CD8-positive, alpha-beta memory T cell (primary cell): ENCODE measurements at regions not wholly inside any gene's neighbourhood (a gene's known extent, or its start where the extent isn't known, plus 50 kb on each side); places are given as distances from the start of the nearest gene placed in this dataset.

Source experiments
- CTCF ChIA-PET: fragments of 350-600 bp; sonication (Branson Sonifier 250); formaldehyde crosslinking; loops from one replicate; lab custom pipeline; 2021; ENCODE audit warnings: antibody characterized with exemption; lab: Charles Lee
- POLR2A ChIA-PET: fragments of 350-600 bp; sonication (Branson Sonifier 250); formaldehyde crosslinking; loops from one replicate; lab custom pipeline; 2021; ENCODE audit warnings: antibody characterized with exemption; lab: Charles Lee
- DNase-seq, 5 donors: peaks; one replicate each; pipeline versions ENCODE4 v3.0.0 to v3.0.0-alpha.2; 2020 to 2022; ENCODE audit warnings: mixed read lengths in 1 of 5
- H3K27ac ChIP-seq: one replicate; pipeline ENCODE4 v1.7.0; 2013; ENCODE audit warnings: low read depth, mild to moderate bottlenecking, low read length, moderate library complexity
- H3K27me3 ChIP-seq: 2 replicates; pipeline ENCODE4 v1.7.0; 2013; ENCODE audit warnings: low read length, mild to moderate bottlenecking; ENCODE audit not compliant: insufficient read depth, poor library complexity, severe bottlenecking
- H3K36me3 ChIP-seq: 2 replicates; pipeline ENCODE4 v1.7.0; 2013; ENCODE audit warnings: mild to moderate bottlenecking, low read length, moderate library complexity; ENCODE audit not compliant: insufficient read depth
- H3K4me1 ChIP-seq: 2 replicates; pipeline ENCODE4 v1.7.0; 2013; ENCODE audit warnings: mild to moderate bottlenecking, low read length, moderate library complexity; ENCODE audit not compliant: insufficient read depth
- H3K4me3 ChIP-seq: 2 replicates; pipeline ENCODE4 v1.7.0; 2013; ENCODE audit warnings: mild to moderate bottlenecking, low read length
- H3K9me3 ChIP-seq: 2 replicates; pipeline ENCODE4 v1.7.0; 2013; ENCODE audit warnings: mild to moderate bottlenecking, low read length
- H3K27ac Mint-ChIP-seq, 8 donors: one replicate each; pipeline ENCODE4 v1.8.0; 2020 to 2021; ENCODE audit warnings: mixed read lengths in 8 of 8, mild to moderate bottlenecking in 6 of 8, inconsistent platforms in 3 of 8, moderate library complexity in 3 of 8
- H3K27me3 Mint-ChIP-seq, 2 donors: one replicate each; pipeline ENCODE4 v1.8.0; 2020 to 2021; ENCODE audit warnings: mixed read lengths in 2 of 2, mild to moderate bottlenecking in 1 of 2, moderate library complexity in 1 of 2
- H3K36me3 Mint-ChIP-seq, 3 donors: one replicate each; pipeline ENCODE4 v1.8.0; 2020 to 2021; ENCODE audit warnings: mixed read lengths in 3 of 3, inconsistent platforms in 1 of 3, mild to moderate bottlenecking in 1 of 3
- H3K4me1 Mint-ChIP-seq, 3 donors: one replicate each; pipeline ENCODE4 v1.8.0; 2020 to 2021; ENCODE audit warnings: mixed read lengths in 3 of 3, inconsistent platforms in 1 of 3, mild to moderate bottlenecking in 1 of 3
- H3K4me3 Mint-ChIP-seq, 7 donors: one replicate each; pipeline ENCODE4 v1.8.0; 2020 to 2021; ENCODE audit warnings: mixed read lengths in 7 of 7, mild to moderate bottlenecking in 6 of 7, moderate library complexity in 4 of 7, inconsistent platforms in 2 of 7
- H3K9me3 Mint-ChIP-seq, 5 donors: one replicate each; pipeline ENCODE4 v1.8.0; 2020 to 2022; ENCODE audit warnings: mixed read lengths in 5 of 5, mild to moderate bottlenecking in 3 of 5, moderate library complexity in 2 of 5, inconsistent platforms in 1 of 5

- no peak for DNase-seq
- H3K4me1 Mint-ChIP-seq = no peaks in the 10 kb centered on the region
- H3K9me3 Mint-ChIP-seq = peaks cover 0 to 3% (median 2%) of the 10 kb centered on the region in 5 donors
- no peaks in the 10 kb centered on the region for H3K27me3 Mint-ChIP-seq
- no peak overlapping the region for H3K4me3 Mint-ChIP-seq
- H3K4me3 ChIP-seq = no peak overlapping the region
- H3K4me1 ChIP-seq = no peaks in the 10 kb centered on the region
- no peak overlapping the region for H3K27ac ChIP-seq
- no peaks in the 10 kb centered on the region for H3K36me3 ChIP-seq
- no peaks in the 10 kb centered on the region for H3K9me3 ChIP-seq
- POLR2A ChIA-PET = no interaction called here
- no peak overlapping the region for H3K27ac Mint-ChIP-seq
- H3K36me3 Mint-ChIP-seq = no peaks in the 10 kb centered on the region
- CTCF ChIA-PET = no interaction called here
- no peaks in the 10 kb centered on the region for H3K27me3 ChIP-seq
Measured at GRCh38 chr4:85376285-85376684, 98.7 kb upstream of the ARHGAP24 start.

GRCh38 chr4:85381968-85382367 lies 93.0 kb upstream of the ARHGAP24 start:
- H3K27ac ChIP-seq = no peak overlapping the region
- no peaks in the 10 kb centered on the region for H3K36me3 Mint-ChIP-seq
- H3K4me3 ChIP-seq = no peak overlapping the region
- no peaks in the 10 kb centered on the region for H3K27me3 ChIP-seq
- no peaks in the 10 kb centered on the region for H3K9me3 ChIP-seq
- no peaks in the 10 kb centered on the region for H3K4me1 Mint-ChIP-seq
- ChIA-PET CTCF (no interaction called here), POLR2A (no interaction called here)
- H3K4me3 Mint-ChIP-seq = no peak overlapping the region
- H3K27me3 Mint-ChIP-seq = no peaks in the 10 kb centered on the region
- H3K36me3 ChIP-seq = no peaks in the 10 kb centered on the region
- H3K27ac Mint-ChIP-seq = no peak overlapping the region
- H3K4me1 ChIP-seq = no peaks in the 10 kb centered on the region
- no peak for DNase-seq
- H3K9me3 Mint-ChIP-seq = peaks cover 0 to 22% (median 2%) of the 10 kb centered on the region in 5 donors

- no peaks in the 10 kb centered on the region for H3K36me3 Mint-ChIP-seq
- CTCF ChIA-PET = no interaction called here
- H3K36me3 ChIP-seq = no peaks in the 10 kb centered on the region
- no peak for DNase-seq
- no peaks in the 10 kb centered on the region for H3K27me3 Mint-ChIP-seq
- H3K4me3 Mint-ChIP-seq = no peak overlapping the region
- no peak overlapping the region for H3K27ac Mint-ChIP-seq
- H3K4me1 Mint-ChIP-seq = no peaks in the 10 kb centered on the region
- POLR2A ChIA-PET = no interaction called here
- H3K4me3 ChIP-seq = no peak overlapping the region
- H3K9me3 ChIP-seq = no peaks in the 10 kb centered on the region
- peaks cover 0 to 11% (median 3%) of the 10 kb centered on the region in 5 donors for H3K9me3 Mint-ChIP-seq
- no peak overlapping the region for H3K27ac ChIP-seq
- no peaks in the 10 kb centered on the region for H3K27me3 ChIP-seq
- H3K4me1 ChIP-seq = no peaks in the 10 kb centered on the region
Measured at GRCh38 chr4:85391071-85391470, 83.9 kb upstream of the ARHGAP24 start.

- Mint-ChIP-seq H3K9me3 (peaks cover 0 to 15% (median 5%) of the 10 kb centered on the region in 5 donors), H3K4me1 (no peaks in the 10 kb centered on the region), H3K27me3 (no peaks in the 10 kb centered on the region), H3K36me3 (no peaks in the 10 kb centered on the region), H3K4me3 (no peak overlapping the region), H3K27ac (no peak overlapping the region)
- POLR2A ChIA-PET = no interaction called here
- no peaks in the 10 kb centered on the region for H3K4me1 ChIP-seq
- H3K27me3 ChIP-seq = no peaks in the 10 kb centered on the region
- no peaks in the 10 kb centered on the region for H3K9me3 ChIP-seq
- no peaks in the 10 kb centered on the region for H3K36me3 ChIP-seq
- H3K27ac ChIP-seq = no peak overlapping the region
- no peak overlapping the region for H3K4me3 ChIP-seq
- CTCF ChIA-PET = interaction anchor here (0.5 kb wide), 1 partner anchor 1425 kb away, joined by 3 read pairs; no protein-coding TSS in a partner anchor
- no peak for DNase-seq
Measured at GRCh38 chr4:85391589-85392410, 83.2 kb upstream of the ARHGAP24 start.

GRCh38 chr4:85393201-85393600 lies 81.7 kb upstream of the ARHGAP24 start:
- Histone ChIP-seq H3K9me3 (no peaks in the 10 kb centered on the region), H3K36me3 (no peaks in the 10 kb centered on the region), H3K4me3 (no peak overlapping the region), H3K4me1 (no peaks in the 10 kb centered on the region), H3K27me3 (no peaks in the 10 kb centered on the region), H3K27ac (no peak overlapping the region)
- H3K9me3 Mint-ChIP-seq = peaks cover 0 to 15% (median 2%) of the 10 kb centered on the region in 5 donors
- no peak overlapping the region for H3K4me3 Mint-ChIP-seq
- H3K27ac Mint-ChIP-seq = no peak overlapping the region
- DNase-seq = no peak
- H3K4me1 Mint-ChIP-seq = no peaks in the 10 kb centered on the region
- H3K27me3 Mint-ChIP-seq = no peaks in the 10 kb centered on the region
- POLR2A ChIA-PET = no interaction called here
- CTCF ChIA-PET = no interaction called here
- H3K36me3 Mint-ChIP-seq = no peaks in the 10 kb centered on the region

- ChIA-PET POLR2A (no interaction called here), CTCF (no interaction called here)
- Mint-ChIP-seq H3K9me3 (peaks cover 0 to 15% (median 7%) of the 10 kb centered on the region in 5 donors), H3K27me3 (no peaks in the 10 kb centered on the region), H3K36me3 (no peaks in the 10 kb centered on the region), H3K27ac (no peak overlapping the region), H3K4me3 (no peak overlapping the region), H3K4me1 (no peaks in the 10 kb centered on the region)
- H3K27me3 ChIP-seq = no peaks in the 10 kb centered on the region
- H3K4me1 ChIP-seq = no peaks in the 10 kb centered on the region
- H3K27ac ChIP-seq = no peak overlapping the region
- H3K9me3 ChIP-seq = no peaks in the 10 kb centered on the region
- no peak for DNase-seq
- no peaks in the 10 kb centered on the region for H3K36me3 ChIP-seq
- no peak overlapping the region for H3K4me3 ChIP-seq
Measured at GRCh38 chr4:85398276-85398675, 76.7 kb upstream of the ARHGAP24 start.

- Histone ChIP-seq H3K9me3 (no peaks in the 10 kb centered on the region), H3K27ac (no peak overlapping the region), H3K27me3 (no peaks in the 10 kb centered on the region), H3K4me1 (no peaks in the 10 kb centered on the region), H3K36me3 (no peaks in the 10 kb centered on the region), H3K4me3 (no peak overlapping the region)
- H3K4me3 Mint-ChIP-seq = no peak overlapping the region
- DNase-seq = no peak
- ChIA-PET POLR2A (no interaction called here), CTCF (no interaction called here)
- H3K27me3 Mint-ChIP-seq = no peaks in the 10 kb centered on the region
- no peaks in the 10 kb centered on the region for H3K4me1 Mint-ChIP-seq
- H3K27ac Mint-ChIP-seq = no peak overlapping the region
- H3K9me3 Mint-ChIP-seq = peaks cover 0 to 10% (median 7%) of the 10 kb centered on the region in 5 donors
- no peaks in the 10 kb centered on the region for H3K36me3 Mint-ChIP-seq
Measured at GRCh38 chr4:85399270-85399669, 75.7 kb upstream of the ARHGAP24 start.

- Histone ChIP-seq H3K4me1 (no peaks in the 10 kb centered on the region), H3K36me3 (no peaks in the 10 kb centered on the region), H3K4me3 (no peak overlapping the region), H3K27me3 (no peaks in the 10 kb centered on the region), H3K9me3 (no peaks in the 10 kb centered on the region), H3K27ac (no peak overlapping the region)
- no peak overlapping the region for H3K27ac Mint-ChIP-seq
- H3K27me3 Mint-ChIP-seq = no peaks in the 10 kb centered on the region
- DNase-seq = no peak
- ChIA-PET POLR2A (no interaction called here), CTCF (no interaction called here)
- H3K4me3 Mint-ChIP-seq = no peak overlapping the region
- H3K4me1 Mint-ChIP-seq = no peaks in the 10 kb centered on the region
- no peaks in the 10 kb centered on the region for H3K36me3 Mint-ChIP-seq
- H3K9me3 Mint-ChIP-seq = peaks cover 0 to 8% (median 2%) of the 10 kb centered on the region in 5 donors
Measured at GRCh38 chr4:85402371-85402770, 72.6 kb upstream of the ARHGAP24 start.
